Activated naive CD4-positive, alpha-beta T cell treated with anti-CD3 and anti-CD28 coated beads, Interleukin-2, amount 50 U/mL, for 24 hours (primary cell): ENCODE measurements at regions not wholly inside any gene's neighbourhood (a gene's known extent, or its start where the extent isn't known, plus 50 kb on each side); places are given as distances from the start of the nearest gene placed in this dataset.
"Not testable (repeated sequence)": the region's sequence is repeated elsewhere in the genome, so short reads cannot be mapped to it uniquely, and the experiment has no call there.

Experiments
- H3K27ac Mint-ChIP-seq: one replicate; pipeline ENCODE4 v1.8.0; 2021; ENCODE audit warnings: mild to moderate bottlenecking, mixed read lengths
- H3K27me3 Mint-ChIP-seq: one replicate; pipeline ENCODE4 v1.8.0; 2021; ENCODE audit warnings: mixed read lengths
- H3K36me3 Mint-ChIP-seq: one replicate; pipeline ENCODE4 v1.8.0; 2021; ENCODE audit warnings: mixed read lengths
- H3K4me1 Mint-ChIP-seq: one replicate; pipeline ENCODE4 v1.8.0; 2021; ENCODE audit warnings: mixed read lengths
- H3K4me3 Mint-ChIP-seq: one replicate; pipeline ENCODE4 v1.8.0; 2021; ENCODE audit warnings: mild to moderate bottlenecking, mixed read lengths
- H3K9me3 Mint-ChIP-seq: one replicate; pipeline ENCODE4 v1.8.0; 2021; ENCODE audit warnings: mixed read lengths

GRCh38 chr12:3428631-3429030 lies 62.4 kb upstream of the PRMT8 start:
- peaks cover 8% of the 10 kb centered on the region for H3K27me3 Mint-ChIP-seq

GRCh38 chr12:3429523-3429922 lies 61.5 kb upstream of the PRMT8 start:
- H3K4me3 Mint-ChIP-seq, result not testable (repeated sequence)
- peaks cover 11% of the 10 kb centered on the region for H3K9me3 Mint-ChIP-seq

More at GRCh38 chr12:3428631-3429030, 62.4 kb upstream of the PRMT8 start:
- Mint-ChIP-seq H3K4me3 (no peak overlapping the region), H3K27ac (peak overlapping the region; percentile 15), H3K36me3 (peaks cover 9% of the 10 kb centered on the region), H3K4me1 (peaks cover 22% of the 10 kb centered on the region), H3K9me3 (peaks cover 11% of the 10 kb centered on the region)

DNA sequence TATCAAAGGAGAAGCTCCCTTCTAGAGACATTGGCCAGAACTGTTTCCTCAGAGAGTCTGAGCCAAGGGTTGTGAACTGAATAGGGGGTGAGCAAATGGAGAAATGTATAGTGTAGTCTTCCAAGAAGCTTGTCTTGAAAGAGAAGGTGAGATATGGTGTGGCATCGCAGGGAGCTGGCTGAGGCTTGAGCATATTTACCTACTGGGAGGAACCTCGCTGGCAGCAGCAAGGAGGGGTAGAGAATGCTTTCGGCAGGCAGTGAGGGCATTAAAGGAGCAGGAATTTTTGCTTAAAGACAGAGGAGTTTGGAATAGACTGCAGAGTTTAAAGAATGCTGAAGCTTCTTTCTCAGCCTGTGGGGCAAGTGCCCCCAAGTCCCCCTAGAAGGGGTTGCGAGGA lies 59.3 kb upstream of the PRMT8 start:
- H3K4me1 Mint-ChIP-seq, result peaks cover 22% of the 10 kb centered on the region
- peak overlapping the region; percentile 70 for H3K4me3 Mint-ChIP-seq
- H3K9me3 Mint-ChIP-seq, result peaks cover 11% of the 10 kb centered on the region
- H3K27ac Mint-ChIP-seq, result no peak overlapping the region
- H3K27me3 Mint-ChIP-seq, result peaks cover 6% of the 10 kb centered on the region
- H3K36me3 Mint-ChIP-seq, result peaks cover 9% of the 10 kb centered on the region

More at GRCh38 chr12:3429523-3429922, 61.5 kb upstream of the PRMT8 start:
- H3K4me1 Mint-ChIP-seq, result peaks cover 22% of the 10 kb centered on the region
- H3K27ac Mint-ChIP-seq, H3K27me3 Mint-ChIP-seq, H3K36me3 Mint-ChIP-seq: not testable (repeated sequence)

DNA sequence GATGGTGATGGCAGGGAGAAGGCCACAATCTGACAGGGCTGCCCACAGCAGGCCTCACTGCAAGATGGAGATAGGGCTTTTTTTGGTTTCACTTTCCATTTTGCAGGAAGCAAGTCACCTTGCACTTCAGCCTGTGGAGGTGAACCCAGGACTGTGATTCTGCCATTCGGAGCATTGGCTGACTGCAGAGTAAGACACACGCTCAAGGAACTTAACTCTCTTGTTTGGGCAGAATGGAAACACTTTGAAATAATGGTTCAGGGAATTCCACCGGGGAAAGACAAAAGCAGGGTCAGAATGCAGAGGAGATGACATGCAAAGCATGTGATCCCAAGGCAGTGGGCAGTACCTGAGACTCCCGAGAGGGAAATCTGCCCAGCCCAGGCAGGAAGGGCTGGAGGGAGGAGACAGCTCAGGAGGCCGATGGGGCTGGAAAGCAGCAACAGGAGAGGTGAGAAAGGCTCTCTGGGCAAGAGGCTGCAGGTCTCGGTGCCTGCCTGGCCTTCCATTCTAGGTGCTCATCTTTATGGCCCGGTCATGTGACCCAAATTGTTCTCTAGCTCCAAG lies 58.7 kb upstream of the PRMT8 start:
- Mint-ChIP-seq H3K4me3 (peak overlapping the region; percentile 49), H3K36me3 (peaks cover 9% of the 10 kb centered on the region), H3K4me1 (peaks cover 22% of the 10 kb centered on the region), H3K27ac (no peak overlapping the region), H3K27me3 (peaks cover 6% of the 10 kb centered on the region), H3K9me3 (peaks cover 11% of the 10 kb centered on the region)

- peaks cover 11% of the 10 kb centered on the region for H3K9me3 Mint-ChIP-seq
- peaks cover 6% of the 10 kb centered on the region for H3K27me3 Mint-ChIP-seq
- peaks cover 22% of the 10 kb centered on the region for H3K4me1 Mint-ChIP-seq
- no peak overlapping the region for H3K27ac Mint-ChIP-seq
- H3K36me3 Mint-ChIP-seq, result peaks cover 9% of the 10 kb centered on the region
- H3K4me3 Mint-ChIP-seq, result no peak overlapping the region
These were observed 58.1 kb upstream of the PRMT8 start for GRCh38 chr12:3432868-3433267.

DNA sequence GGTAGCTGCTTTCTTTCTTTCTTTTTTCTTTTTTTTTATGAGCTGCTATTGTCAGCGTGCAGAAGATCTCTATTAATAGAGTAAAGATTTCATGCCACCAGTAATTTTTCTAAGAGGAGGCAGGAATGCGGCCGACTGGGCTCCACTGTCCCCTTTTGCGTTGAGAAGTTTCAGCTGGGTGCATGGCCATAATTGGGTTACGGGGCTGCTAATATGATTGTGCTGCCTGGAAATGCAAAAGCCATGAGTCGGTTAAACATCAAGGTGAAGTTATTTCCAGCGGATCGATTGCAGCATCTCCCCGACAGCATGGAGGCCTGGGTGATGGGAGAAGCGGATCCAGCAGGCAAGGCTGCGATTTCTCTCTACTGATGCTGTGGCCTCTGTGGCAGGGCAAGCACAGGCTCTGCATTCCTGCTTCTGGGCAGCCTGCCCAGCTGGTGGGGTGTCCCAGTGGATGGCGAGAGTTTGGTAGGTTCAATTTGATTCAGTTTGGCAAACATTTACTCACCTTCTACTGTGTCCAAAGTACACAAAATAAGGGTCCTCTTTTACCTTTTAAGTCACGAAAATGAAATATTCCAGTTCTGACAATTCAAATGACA lies 54.4 kb upstream of the PRMT8 start:
- Mint-ChIP-seq H3K27me3 (peaks cover 3% of the 10 kb centered on the region), H3K36me3 (peaks cover 2% of the 10 kb centered on the region), H3K27ac (no peak overlapping the region), H3K4me1 (peaks cover 15% of the 10 kb centered on the region), H3K9me3 (peaks cover 6% of the 10 kb centered on the region), H3K4me3 (no peak overlapping the region)

DNA sequence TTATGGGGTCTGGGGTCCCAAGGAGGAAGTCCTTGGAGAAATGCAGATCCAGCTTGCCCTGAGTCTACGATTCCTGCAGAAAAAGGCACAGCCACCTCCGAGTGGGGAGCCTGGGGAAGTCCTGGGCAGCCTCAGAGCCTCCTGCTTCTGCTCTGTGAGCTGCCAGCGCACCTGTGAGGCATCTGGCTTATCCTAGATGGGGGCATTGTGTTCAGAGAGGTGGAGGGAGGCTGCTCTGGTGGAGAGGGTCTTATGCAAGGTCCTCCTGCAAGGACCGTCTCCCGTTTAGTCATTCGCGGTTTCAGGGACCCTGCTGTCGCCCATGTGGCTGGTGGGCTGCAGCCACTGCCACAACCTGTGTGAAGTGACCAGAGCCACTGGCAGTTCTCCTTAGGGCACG lies 53.0 kb upstream of the PRMT8 start:
- H3K27ac Mint-ChIP-seq, result no peak overlapping the region
- no peaks in the 10 kb centered on the region for H3K36me3 Mint-ChIP-seq
- peaks cover 3% of the 10 kb centered on the region for H3K27me3 Mint-ChIP-seq
- H3K4me1 Mint-ChIP-seq, result peaks cover 1% of the 10 kb centered on the region
- H3K9me3 Mint-ChIP-seq, result no peaks in the 10 kb centered on the region
- H3K4me3 Mint-ChIP-seq, result no peak overlapping the region

DNA sequence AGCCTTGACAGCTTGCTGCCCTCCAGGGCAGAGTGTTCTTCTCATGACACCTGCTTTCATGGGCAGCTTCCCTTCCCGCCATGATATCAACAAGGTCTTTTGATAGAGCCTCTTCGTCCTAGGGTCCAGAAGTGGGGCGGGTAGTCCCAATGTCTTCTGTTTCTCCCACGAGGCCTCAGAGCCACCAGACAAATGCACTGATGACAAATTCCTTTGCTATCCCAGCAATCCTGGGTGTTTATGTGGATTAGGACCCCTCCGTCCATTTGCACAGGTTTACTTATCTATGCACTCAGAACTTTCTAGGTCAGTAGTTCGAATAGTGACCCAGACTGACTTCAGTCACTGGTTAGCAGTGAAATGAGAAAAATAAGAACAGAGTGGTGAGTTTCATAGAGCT lies 52.6 kb upstream of the PRMT8 start:
- no peak overlapping the region for H3K27ac Mint-ChIP-seq
- no peaks in the 10 kb centered on the region for H3K36me3 Mint-ChIP-seq
- no peaks in the 10 kb centered on the region for H3K4me1 Mint-ChIP-seq
- peaks cover 3% of the 10 kb centered on the region for H3K27me3 Mint-ChIP-seq
- no peaks in the 10 kb centered on the region for H3K9me3 Mint-ChIP-seq
- H3K4me3 Mint-ChIP-seq, result no peak overlapping the region
